Ishikawa (cell line): ENCODE measurements at regions not wholly inside any gene's neighbourhood (a gene's known extent, or its start where the extent isn't known, plus 50 kb on each side); places are given as distances from the start of the nearest gene placed in this dataset.

ENCODE experiments used
- CEBPB ChIP-seq: IDR thresholded peaks from 2 replicates; pipeline ENCODE4 v1.6.1; 2012
- EP300 ChIP-seq: IDR thresholded peaks from 2 replicates; pipeline ENCODE4 v1.6.1; 2012; ENCODE audit warnings: borderline replicate concordance
- FOXM1 ChIP-seq: IDR thresholded peaks from 2 replicates; pipeline ENCODE4 v1.6.1; 2012; ENCODE audit warnings: low read depth, borderline replicate concordance
- TF ChIP-seq, protein P1 (sequence below): IDR thresholded peaks from 2 replicates; pipeline ENCODE4 v1.6.1; 2012

DNA sequence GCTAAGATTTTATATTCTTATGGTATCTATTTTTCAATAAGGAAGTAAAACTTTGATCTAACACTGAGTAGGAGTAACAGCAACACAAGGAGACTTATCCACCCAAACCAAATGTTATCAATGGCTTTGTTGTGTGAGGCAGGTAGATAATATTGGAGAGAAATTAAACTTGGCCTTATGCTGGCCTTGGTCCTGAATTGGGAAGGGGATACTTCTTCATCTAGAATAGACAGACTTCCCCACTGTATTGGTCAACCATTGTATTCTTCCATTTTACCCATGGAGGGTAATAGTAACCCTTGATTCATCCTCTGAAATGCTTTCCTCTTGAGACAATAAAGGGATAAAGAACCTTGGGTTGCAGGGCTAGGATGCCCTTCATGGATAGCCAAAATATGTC is 76.3 kb upstream of the ANKFN1 start:
- TF ChIP-seq, protein P1, sequence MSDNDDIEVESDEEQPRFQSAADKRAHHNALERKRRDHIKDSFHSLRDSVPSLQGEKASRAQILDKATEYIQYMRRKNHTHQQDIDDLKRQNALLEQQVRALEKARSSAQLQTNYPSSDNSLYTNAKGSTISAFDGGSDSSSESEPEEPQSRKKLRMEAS, result no peak
- TF ChIP-seq EP300, result no peak
- no peak for TF ChIP-seq FOXM1
- TF ChIP-seq CEBPB, result no peak
